ENCODE measurements at regions not wholly inside any gene's neighbourhood (a gene's known extent, or its start where the extent isn't known, plus 50 kb on each side); places are given as distances from the start of the nearest gene placed in this dataset.
"Not testable (repeated sequence)": the region's sequence is repeated elsewhere in the genome, so short reads cannot be mapped to it uniquely, and the experiment has no call there.

DNA sequence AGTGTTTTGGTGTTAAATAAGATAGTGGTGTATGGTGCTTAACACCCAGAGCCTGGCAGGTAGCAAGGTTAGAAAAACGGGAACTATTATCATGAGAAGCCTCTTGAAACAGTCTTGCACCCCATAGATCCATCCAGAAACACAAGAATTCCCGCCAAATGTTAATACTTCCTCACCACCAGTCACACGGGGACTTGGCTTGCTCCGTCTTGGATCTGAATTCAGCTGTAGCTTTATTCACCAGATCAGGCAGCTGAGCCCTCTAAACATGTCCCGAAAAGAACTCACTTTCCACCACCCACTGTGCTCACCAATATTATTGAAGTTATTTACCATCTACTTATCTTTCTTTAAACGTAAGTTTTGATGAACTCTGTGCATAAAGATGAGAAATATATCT is 101.6 kb upstream of the PTPN3 start:
- no peak for DNase-seq

GRCh38 chr9:109600142-109600541 is 102.0 kb upstream of the PTPN3 start:
- DNase-seq = no peak

DNA sequence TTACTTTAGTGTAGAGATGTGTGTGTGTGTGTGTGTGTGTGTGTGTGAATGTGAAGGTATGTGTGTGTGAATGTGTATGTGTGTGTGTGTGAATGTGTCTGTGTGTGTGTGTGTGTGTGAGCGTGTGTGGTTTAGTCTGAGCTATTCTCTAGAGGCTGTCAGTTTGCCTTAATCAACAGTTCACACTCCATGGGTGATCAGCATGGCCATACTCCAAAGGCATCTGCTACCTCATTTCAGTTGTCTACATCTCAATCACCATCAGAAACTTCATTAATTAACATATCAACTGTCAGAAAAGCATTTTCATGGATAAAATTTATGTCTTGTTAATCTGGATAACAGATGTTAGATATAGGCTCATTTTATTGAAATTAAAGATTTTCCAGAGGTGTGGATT is 103.1 kb upstream of the PTPN3 start:
- no peak for DNase-seq

DNA sequence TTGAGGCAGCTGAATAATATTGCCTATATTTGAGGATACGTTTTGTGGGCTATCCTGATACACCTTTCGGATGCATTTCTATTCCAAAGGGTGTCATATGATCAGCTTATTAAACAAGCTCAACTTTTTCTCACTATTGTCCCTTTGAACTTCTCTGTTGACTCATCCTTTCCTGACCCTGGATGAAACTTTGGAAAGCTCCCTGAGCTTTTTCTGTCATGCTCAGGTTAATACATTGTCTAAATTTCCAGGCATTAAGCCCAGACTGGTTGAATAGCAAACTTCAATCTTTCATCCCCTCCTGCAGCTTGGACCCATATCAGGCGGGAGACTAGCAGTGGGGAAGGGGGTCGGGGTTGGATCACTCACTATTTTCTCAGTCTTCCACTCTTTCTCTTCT is 104.9 kb upstream of the PTPN3 start:
- no peak for DNase-seq

- no peak for DNase-seq
Observed at GRCh38 chr9:109604131-109604530, 106.0 kb upstream of the PTPN3 start.

DNA sequence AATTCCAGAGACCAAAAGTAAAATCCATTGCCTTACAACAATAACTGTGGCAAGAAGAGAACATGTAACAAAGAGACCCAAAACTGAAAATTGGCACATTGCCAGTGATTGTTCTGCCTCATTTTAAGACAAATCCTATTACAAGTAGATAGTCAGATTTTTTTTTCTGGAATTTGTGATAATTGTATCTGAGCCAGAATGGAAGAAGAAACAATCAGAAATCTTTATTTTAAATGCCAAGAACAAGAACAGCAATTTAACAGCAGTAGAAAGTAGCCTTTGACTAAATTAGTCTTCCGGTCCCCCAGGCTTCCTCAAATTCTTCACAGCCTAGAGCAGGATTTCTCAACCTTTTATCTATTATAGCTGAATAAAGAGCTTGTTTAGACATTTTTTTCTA is 106.7 kb upstream of the PTPN3 start:
- DNase-seq = no peak

DNA sequence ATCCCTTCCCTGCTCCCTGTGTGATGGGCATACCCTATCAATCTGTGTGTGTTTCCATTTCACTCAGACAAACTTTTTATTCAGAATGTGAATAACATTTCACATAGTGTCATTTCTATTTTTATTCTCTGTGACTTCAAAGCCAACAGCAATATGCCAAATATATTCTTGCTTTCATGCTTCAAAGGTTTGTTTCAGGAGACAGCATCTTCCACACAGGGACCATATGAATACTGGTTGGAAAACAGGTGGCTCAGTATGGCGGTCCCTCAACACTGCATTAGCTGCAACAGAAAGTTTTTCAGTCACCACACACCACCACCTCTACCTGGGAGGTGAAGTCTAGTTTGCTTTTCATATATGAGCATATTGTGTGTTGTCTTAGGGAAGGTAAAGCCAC is 111.0 kb upstream of the PTPN3 start:
- no peak for DNase-seq

DNA sequence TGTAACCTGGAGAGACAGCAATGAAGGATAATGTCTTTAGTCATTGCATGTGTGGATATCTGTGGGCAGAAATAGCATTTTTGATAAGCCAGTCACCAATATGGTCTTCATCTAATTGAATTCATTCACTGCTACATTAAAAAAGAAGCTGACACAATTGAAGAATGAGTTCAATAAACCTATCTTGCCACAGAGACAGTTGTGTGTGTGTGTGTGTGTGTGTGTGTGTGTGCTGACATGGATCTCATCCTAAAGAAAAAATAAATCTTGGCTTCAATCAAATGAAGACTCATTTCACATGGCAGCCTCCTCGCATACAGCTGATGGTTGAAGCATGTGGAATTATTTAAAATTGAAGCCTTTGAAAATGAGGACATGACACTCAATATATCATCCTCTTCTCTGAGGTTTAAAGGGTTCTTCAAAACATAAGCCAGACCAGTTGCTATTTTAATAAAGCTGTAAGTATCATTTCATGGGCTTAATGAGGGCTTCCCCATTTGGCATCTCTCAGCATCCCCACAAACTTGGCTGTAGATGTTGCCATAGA is 118.5 kb upstream of the PTPN3 start:
- no peak for DNase-seq

DNA sequence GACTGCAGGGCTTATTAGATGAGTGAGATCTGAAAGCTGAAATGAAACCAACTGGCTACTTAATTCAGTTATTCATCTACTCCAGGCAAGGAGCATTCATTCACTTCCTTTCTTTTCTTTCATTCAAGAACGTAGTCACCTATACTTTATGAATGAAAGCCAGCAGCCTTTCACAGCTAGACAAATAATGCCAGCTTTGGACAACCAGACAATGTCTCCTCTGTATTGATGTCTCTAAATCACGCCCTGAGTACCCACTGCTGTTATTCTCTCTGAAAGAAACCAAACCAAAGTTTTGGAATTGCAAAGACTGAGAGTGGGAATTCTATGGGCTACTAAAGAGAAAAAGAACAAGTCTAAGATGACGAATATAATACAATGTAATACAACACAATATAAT is 121.2 kb upstream of the PTPN3 start:
- no peak for DNase-seq

GRCh38 chr9:109624143-109624542 is 126.0 kb upstream of the PTPN3 start:
- DNase-seq = no peak

GRCh38 chr9:109624896-109625295 is 126.8 kb upstream of the PTPN3 start:
- DNase-seq = no peak

DNA sequence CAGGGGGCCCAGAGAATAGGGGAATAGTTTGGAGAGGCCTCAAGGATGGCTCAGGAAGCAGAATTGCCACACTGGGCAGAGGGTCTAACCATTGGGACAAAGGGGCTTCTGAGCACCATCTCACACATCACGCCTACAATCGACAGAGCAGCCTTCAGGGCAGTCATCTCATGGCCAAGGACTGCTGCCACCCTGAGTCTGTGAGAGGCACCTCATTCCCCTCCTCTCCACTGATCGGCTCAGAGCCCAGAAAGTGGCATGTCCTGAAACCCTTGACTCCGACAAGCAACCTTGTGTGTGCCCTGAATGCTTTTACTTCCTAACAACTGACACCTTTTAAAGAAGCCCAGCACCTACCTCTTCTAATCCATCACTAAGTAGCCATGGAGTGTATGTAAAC is 128.9 kb upstream of the PTPN3 start:
- DNase-seq = no peak

DNA sequence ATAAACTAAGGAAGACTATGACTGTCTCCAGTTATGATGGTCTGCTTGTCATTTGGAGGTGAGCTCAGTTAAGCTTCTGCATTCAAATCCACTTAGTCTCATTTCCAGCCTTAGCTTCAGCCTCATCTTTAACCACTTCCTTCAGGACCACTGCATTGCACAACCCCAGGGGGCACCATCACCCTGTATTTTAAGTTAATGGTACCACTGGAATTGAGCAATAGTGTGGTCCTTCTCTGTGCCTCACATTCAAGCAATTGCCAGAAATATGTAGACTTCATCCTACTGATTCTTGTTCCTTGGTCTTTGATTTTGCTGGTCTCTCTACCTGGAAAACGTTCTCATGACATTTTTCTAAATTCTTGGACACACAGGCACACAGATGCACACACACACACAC is 131.5 kb upstream of the PTPN3 start:
- DNase-seq = no peak

GRCh38 chr9:109632817-109633216 is 134.7 kb upstream of the PTPN3 start:
- no peak for DNase-seq

GRCh38 chr9:109639674-109640579 is 140.1 kb upstream of the PALM2AKAP2 start:
- DNase-seq = no peak

- DNase-seq = peak; percentile 81
Observed at GRCh38 chr9:109640580-109641371, 139.2 kb upstream of the PALM2AKAP2 start.

GRCh38 chr9:109641372-109641659 is 138.7 kb upstream of the PALM2AKAP2 start:
- DNase-seq = no peak

- DNase-seq = no peak
Observed at GRCh38 chr9:109652112-109652511, 127.9 kb upstream of the PALM2AKAP2 start.

DNA sequence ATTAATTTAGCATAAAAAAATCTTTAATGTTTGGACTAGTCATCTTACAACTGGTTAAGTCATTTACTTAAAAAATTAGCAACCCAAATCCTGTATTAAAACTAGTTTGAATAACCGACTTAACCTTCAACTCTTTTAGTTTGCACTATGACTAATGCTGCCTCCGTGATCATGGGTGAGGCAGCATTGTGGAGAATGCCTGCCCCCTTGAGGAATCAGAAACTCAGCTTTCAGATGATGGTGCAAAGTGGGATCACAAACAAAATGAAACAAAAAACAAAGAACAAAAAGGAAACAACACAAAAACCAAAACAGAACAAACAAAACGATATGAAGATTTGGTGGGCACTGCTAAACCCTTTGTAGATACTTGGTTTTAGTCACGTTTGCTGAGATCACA is 127.0 kb upstream of the PALM2AKAP2 start:
- DNase-seq = no peak

- no peak for DNase-seq
Observed at GRCh38 chr9:109653470-109653869, 126.5 kb upstream of the PALM2AKAP2 start.

DNA sequence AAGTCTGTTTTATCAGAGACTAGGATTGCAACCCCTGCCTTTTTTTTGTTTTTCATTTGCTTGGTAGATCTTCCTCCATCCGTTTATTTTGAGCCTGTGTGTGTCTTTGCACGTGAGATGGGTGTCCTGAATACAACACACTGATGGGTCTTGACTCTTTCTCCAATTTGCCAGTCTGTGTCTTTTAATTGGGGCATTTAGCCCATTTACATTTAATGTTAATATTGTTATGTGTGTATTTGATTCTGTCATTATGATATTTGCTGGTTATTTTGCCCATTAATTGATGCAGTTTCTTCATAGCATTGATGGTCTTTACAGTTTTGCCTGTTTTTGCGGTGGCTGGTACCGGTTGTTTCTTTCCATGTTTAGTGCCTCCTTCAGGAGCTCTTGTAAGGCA is 116.0 kb upstream of the PALM2AKAP2 start:
- not testable (repeated sequence) for DNase-seq

DNA sequence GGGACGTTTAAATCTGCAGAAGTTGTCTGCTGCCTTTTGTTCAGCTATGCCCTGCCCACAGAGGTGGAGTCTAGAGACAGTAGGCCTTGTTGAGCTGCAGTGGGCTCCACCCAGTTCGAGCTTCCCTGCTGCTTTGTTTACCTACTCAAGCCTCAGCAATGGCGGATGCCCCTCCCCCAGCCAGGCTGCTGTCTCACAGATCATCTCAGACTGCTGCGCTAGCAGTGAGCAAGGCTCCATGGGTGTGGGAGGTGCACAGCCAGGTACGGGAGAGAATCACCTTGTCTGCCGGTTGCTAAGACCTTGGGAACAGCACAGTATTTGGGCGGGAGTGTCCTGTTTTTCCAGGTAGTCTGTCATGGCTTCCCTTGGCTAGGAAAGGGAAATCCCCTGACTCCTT is 114.3 kb upstream of the PALM2AKAP2 start:
- DNase-seq = peak; percentile 63

DNA sequence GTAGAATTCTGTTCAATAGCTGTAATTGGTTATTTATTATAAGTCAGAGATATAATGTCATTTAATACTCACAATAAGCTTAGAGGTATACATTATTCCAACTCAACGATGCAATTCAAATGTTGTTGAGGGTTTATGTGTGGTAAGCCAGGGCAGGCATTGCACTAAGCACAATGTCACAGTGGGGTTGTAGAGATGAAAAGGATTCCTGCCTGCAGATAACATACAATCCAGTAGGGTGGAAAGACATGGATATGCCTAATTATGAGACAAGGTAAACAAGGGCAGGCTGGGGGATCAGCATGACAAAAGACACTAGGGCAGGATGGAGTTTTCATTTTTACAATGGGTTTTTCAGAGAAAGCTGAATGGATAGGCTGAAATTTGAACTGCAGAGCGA is 98.7 kb upstream of the PALM2AKAP2 start:
- DNase-seq = no peak

GRCh38 chr9:109682227-109682626 is 97.8 kb upstream of the PALM2AKAP2 start:
- no peak for DNase-seq

Measured in NCI-H748 treated with DMSO at 0.1 percent for 48 hours (cell line).